ENCODE measurements at regions not wholly inside any gene's neighbourhood (a gene's known extent, or its start where the extent isn't known, plus 50 kb on each side); places are given as distances from the start of the nearest gene placed in this dataset.

DNA sequence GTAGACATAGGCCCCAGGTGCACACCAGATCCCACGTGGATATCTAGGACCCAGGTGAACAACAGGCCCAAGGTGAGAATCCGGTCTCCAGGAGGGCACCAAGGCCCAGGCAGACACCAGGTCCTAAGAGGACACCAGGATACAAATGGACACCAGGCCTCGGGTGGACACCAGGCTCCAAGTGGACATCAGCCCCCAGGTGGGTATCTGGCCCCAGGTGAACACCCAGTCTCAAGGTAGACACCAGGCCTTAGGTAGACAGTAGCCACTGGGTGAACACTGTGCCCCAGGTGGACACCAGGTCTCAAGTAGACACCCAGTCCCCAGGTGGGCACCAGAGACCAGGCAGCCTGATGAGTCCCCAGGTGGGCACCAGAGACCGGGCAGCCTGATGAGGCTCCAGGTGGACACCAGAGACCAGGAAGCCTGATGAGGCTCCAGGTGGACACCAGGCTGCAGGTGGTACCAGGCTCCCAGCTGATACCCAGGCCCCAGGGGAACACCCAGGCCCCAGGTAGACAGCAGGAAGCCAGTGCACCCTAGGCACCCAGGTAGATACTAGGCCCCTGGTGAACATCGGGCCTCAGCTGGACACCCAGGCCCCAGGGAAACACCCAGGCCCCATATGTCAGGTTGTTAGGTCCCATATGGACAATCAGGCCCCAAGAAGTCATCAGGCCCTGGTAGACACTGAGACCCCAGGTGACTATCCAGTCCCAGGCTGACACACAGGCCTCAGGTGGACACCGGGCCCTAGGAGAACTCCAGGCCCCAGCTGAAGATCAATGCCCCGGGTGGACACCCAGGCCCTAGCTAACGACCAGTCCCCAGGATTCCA is 55.1 kb upstream of the SEPTIN5 start:
- TF ChIP-seq, protein P1, sequence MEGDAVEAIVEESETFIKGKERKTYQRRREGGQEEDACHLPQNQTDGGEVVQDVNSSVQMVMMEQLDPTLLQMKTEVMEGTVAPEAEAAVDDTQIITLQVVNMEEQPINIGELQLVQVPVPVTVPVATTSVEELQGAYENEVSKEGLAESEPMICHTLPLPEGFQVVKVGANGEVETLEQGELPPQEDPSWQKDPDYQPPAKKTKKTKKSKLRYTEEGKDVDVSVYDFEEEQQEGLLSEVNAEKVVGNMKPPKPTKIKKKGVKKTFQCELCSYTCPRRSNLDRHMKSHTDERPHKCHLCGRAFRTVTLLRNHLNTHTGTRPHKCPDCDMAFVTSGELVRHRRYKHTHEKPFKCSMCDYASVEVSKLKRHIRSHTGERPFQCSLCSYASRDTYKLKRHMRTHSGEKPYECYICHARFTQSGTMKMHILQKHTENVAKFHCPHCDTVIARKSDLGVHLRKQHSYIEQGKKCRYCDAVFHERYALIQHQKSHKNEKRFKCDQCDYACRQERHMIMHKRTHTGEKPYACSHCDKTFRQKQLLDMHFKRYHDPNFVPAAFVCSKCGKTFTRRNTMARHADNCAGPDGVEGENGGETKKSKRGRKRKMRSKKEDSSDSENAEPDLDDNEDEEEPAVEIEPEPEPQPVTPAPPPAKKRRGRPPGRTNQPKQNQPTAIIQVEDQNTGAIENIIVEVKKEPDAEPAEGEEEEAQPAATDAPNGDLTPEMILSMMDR (conservative IDR thresholded peaks at IDR 0.05; ENCODE audit: low read depth, low read length): no peak
- TF ChIP-seq EZH2 (IDR thresholded peaks at IDR 0.05; ENCODE audit: low read length, unreplicated experiment): no peak
- no peak for TF ChIP-seq EZH2phosphoT487 (IDR thresholded peaks at IDR 0.05; ENCODE audit: borderline replicate concordance, low read length)
